Activated CD8-positive, alpha-beta T cell treated with anti-CD3 and anti-CD28 coated beads for 36 hours (primary cell): ENCODE measurements at regions not wholly inside any gene's neighbourhood (a gene's known extent, or its start where the extent isn't known, plus 50 kb on each side); places are given as distances from the start of the nearest gene placed in this dataset.

Source experiments
- ATAC-seq: fragments of 200-7000 bp; cut with Tn5 transposase; one replicate; pipeline ENCODE4 v1.10.0; 2021; ENCODE audit warnings: mild to moderate bottlenecking, moderate library complexity
- CTCF ChIA-PET: fragments of 350-600 bp; sonication (Branson Sonifier 250); formaldehyde crosslinking; loops from one replicate; lab custom pipeline; 2021; ENCODE audit warnings: antibody characterized with exemption; lab: Charles Lee
- POLR2A ChIA-PET: fragments of 350-600 bp; sonication (Branson Sonifier 250); formaldehyde crosslinking; loops from one replicate; lab custom pipeline; 2021; ENCODE audit warnings: antibody characterized with exemption; lab: Charles Lee
- DNase-seq: peaks from one replicate; pipeline ENCODE4 v3.0.0-alpha.2; 2020
- H3K27ac Mint-ChIP-seq: one replicate; pipeline ENCODE4 v1.8.0; 2021; ENCODE audit warnings: mild to moderate bottlenecking, mixed read lengths
- H3K27me3 Mint-ChIP-seq: one replicate; pipeline ENCODE4 v1.8.0; 2021; ENCODE audit warnings: mixed read lengths
- H3K36me3 Mint-ChIP-seq: one replicate; pipeline ENCODE4 v1.8.0; 2021; ENCODE audit warnings: low read depth, mixed read lengths
- H3K4me1 Mint-ChIP-seq: one replicate; pipeline ENCODE4 v1.8.0; 2021; ENCODE audit warnings: low read depth, mixed read lengths
- H3K4me3 Mint-ChIP-seq: one replicate; pipeline ENCODE4 v1.8.0; 2021; ENCODE audit warnings: mild to moderate bottlenecking, moderate library complexity, mixed read lengths
- H3K9me3 Mint-ChIP-seq: one replicate; pipeline ENCODE4 v1.8.0; 2021; ENCODE audit warnings: mixed read lengths
- intact Hi-C: fragments of 100-400 bp; cut with micrococcal nuclease; formaldehyde crosslinking; loops from one replicate; pipeline ENCODE4 v1.10.0; 2022
- TF ChIP-seq, protein P1 (sequence below): fragments of 200-600 bp; IDR thresholded peaks from one replicate; pipeline ENCODE4 v1.8.0; 2022; ENCODE audit warnings: antibody characterized with exemption, mild to moderate bottlenecking

- H3K27ac Mint-ChIP-seq = no peak overlapping the region
- no peaks in the 10 kb centered on the region for H3K36me3 Mint-ChIP-seq
- POLR2A ChIA-PET = no interaction called here
- no peaks in the 10 kb centered on the region for H3K27me3 Mint-ChIP-seq
- CTCF ChIA-PET = no interaction called here
- H3K9me3 Mint-ChIP-seq = no peaks in the 10 kb centered on the region
- H3K4me1 Mint-ChIP-seq = no peaks in the 10 kb centered on the region
- ATAC-seq = no peak
- no peak for DNase-seq
- intact Hi-C loops = no loop called here
- H3K4me3 Mint-ChIP-seq = no peak overlapping the region
- TF ChIP-seq, protein P1, sequence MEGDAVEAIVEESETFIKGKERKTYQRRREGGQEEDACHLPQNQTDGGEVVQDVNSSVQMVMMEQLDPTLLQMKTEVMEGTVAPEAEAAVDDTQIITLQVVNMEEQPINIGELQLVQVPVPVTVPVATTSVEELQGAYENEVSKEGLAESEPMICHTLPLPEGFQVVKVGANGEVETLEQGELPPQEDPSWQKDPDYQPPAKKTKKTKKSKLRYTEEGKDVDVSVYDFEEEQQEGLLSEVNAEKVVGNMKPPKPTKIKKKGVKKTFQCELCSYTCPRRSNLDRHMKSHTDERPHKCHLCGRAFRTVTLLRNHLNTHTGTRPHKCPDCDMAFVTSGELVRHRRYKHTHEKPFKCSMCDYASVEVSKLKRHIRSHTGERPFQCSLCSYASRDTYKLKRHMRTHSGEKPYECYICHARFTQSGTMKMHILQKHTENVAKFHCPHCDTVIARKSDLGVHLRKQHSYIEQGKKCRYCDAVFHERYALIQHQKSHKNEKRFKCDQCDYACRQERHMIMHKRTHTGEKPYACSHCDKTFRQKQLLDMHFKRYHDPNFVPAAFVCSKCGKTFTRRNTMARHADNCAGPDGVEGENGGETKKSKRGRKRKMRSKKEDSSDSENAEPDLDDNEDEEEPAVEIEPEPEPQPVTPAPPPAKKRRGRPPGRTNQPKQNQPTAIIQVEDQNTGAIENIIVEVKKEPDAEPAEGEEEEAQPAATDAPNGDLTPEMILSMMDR = no peak
Observed at GRCh38 chr13:85432881-85433280, 366.3 kb downstream of the SLITRK6 start.

GRCh38 chr13:85431720-85432119, 367.5 kb downstream of the SLITRK6 start:
- TF ChIP-seq, protein P1 = no peak
- H3K27ac Mint-ChIP-seq = no peak overlapping the region
- CTCF ChIA-PET = no interaction called here
- ATAC-seq = no peak
- no peaks in the 10 kb centered on the region for H3K4me1 Mint-ChIP-seq
- intact Hi-C loops = no loop called here
- H3K36me3 Mint-ChIP-seq = no peaks in the 10 kb centered on the region
- POLR2A ChIA-PET = no interaction called here
- no peaks in the 10 kb centered on the region for H3K27me3 Mint-ChIP-seq
- no peak for DNase-seq
- H3K4me3 Mint-ChIP-seq = no peak overlapping the region
- H3K9me3 Mint-ChIP-seq = no peaks in the 10 kb centered on the region

DNA sequence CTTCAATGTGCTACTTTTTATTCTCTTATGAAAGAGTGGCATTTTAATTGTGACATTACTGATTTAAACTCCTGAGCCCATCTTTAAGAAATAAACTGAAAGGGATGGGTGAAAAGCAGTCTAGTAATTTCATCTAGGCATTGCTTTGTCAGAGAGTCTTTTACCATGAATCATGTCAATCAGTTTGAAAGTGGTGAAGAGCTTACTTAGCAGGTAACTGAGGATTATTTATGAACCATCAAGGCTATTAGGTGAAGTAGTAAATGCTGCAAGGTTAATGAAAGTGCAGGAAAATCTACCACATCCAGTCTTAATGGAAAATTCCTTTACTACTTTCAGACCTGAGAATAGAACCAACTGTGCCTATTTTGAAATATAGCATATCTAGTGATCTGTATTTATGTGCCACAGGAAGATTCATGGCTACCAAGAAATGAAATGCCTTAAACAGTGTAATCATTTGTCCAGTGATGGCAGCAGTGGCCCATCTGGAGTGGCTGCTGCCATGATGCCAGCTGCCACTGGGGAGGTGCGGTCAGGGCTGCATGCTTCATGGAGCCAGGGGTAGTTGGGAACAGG, 368.9 kb downstream of the SLITRK6 start:
- H3K27ac Mint-ChIP-seq = no peak overlapping the region
- TF ChIP-seq, protein P1 = no peak
- ATAC-seq = no peak
- intact Hi-C loops = no loop called here
- no peak for DNase-seq
- H3K27me3 Mint-ChIP-seq = no peaks in the 10 kb centered on the region
- no peaks in the 10 kb centered on the region for H3K36me3 Mint-ChIP-seq
- no peaks in the 10 kb centered on the region for H3K9me3 Mint-ChIP-seq
- H3K4me1 Mint-ChIP-seq = no peaks in the 10 kb centered on the region
- POLR2A ChIA-PET = no interaction called here
- no peak overlapping the region for H3K4me3 Mint-ChIP-seq
- CTCF ChIA-PET = no interaction called here

DNA sequence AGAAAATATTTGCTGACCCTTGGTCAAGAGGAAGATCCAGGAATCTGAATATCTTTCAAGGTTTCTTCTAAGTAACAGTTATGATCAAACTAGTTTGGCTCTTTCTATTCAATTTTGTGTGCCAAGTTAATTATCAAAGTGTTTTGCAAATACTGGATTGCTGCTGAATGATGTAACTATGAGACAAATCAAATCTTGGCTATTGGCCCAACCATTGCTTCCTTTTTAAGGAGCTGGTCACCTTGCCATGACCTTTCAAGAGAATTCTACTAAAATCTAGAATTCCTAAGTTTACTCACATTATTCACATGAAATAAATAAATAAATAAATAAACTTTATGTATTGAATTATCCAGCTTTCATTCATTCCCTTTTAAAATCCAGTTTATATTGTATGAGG, 371.8 kb downstream of the SLITRK6 start:
- no peak for DNase-seq
- no peak overlapping the region for H3K27ac Mint-ChIP-seq
- intact Hi-C loops = no loop called here
- TF ChIP-seq, protein P1 = no peak
- ATAC-seq = no peak
- CTCF ChIA-PET = no interaction called here
- H3K36me3 Mint-ChIP-seq = no peaks in the 10 kb centered on the region
- POLR2A ChIA-PET = no interaction called here
- no peaks in the 10 kb centered on the region for H3K4me1 Mint-ChIP-seq
- no peaks in the 10 kb centered on the region for H3K27me3 Mint-ChIP-seq
- no peak overlapping the region for H3K4me3 Mint-ChIP-seq
- no peaks in the 10 kb centered on the region for H3K9me3 Mint-ChIP-seq

DNA sequence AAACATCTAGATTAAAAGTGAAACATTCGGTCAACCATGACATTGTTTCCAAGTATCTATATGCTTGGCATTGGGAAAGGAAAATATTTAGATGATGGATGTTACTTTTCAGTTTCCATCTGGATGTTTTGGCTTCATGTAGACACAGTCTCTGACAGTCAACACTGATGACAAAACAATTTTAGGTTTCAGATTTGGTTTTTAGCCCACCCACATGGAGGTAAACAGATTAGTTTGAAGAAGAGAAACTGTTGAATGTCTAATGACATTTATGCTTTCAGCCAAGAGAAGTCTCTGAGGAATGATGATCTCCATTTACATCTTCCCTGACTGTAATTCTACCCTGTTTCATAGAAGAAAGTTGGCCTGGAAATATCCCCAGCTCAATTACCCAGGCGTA, 379.1 kb downstream of the SLITRK6 start:
- H3K27me3 Mint-ChIP-seq = no peaks in the 10 kb centered on the region
- TF ChIP-seq, protein P1 = no peak
- H3K4me3 Mint-ChIP-seq = no peak overlapping the region
- no peak for ATAC-seq
- no peaks in the 10 kb centered on the region for H3K4me1 Mint-ChIP-seq
- H3K9me3 Mint-ChIP-seq = no peaks in the 10 kb centered on the region
- H3K27ac Mint-ChIP-seq = no peak overlapping the region
- intact Hi-C loops = no loop called here
- POLR2A ChIA-PET = no interaction called here
- DNase-seq = no peak
- no peaks in the 10 kb centered on the region for H3K36me3 Mint-ChIP-seq
- CTCF ChIA-PET = no interaction called here
